ENCODE measurements at regions not wholly inside any gene's neighbourhood (a gene's known extent, or its start where the extent isn't known, plus 50 kb on each side); places are given as distances from the start of the nearest gene placed in this dataset.

DNA sequence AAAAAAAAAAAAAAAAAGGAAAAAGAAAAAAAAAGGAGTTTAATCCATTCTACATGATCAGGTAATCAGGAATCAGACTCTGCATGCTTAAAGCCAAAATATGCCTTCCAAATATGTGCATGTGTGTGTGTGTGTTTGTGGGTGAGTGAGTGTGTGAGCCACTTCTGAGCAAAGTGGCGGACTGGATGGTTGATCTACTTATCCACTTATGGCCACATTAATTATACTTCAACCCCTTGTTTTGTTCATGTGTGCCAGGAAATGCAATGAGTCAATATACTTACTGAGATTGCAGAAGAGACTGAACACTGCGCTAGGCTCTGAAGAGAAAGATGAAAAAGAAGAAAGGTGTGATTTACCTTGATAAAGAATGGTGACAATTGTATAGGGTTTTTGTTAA, 586.5 kb upstream of the NXPH2 start:
- TF ChIP-seq, protein P1, sequence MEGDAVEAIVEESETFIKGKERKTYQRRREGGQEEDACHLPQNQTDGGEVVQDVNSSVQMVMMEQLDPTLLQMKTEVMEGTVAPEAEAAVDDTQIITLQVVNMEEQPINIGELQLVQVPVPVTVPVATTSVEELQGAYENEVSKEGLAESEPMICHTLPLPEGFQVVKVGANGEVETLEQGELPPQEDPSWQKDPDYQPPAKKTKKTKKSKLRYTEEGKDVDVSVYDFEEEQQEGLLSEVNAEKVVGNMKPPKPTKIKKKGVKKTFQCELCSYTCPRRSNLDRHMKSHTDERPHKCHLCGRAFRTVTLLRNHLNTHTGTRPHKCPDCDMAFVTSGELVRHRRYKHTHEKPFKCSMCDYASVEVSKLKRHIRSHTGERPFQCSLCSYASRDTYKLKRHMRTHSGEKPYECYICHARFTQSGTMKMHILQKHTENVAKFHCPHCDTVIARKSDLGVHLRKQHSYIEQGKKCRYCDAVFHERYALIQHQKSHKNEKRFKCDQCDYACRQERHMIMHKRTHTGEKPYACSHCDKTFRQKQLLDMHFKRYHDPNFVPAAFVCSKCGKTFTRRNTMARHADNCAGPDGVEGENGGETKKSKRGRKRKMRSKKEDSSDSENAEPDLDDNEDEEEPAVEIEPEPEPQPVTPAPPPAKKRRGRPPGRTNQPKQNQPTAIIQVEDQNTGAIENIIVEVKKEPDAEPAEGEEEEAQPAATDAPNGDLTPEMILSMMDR (conservative IDR thresholded peaks at IDR 0.05; ENCODE audit: low read length) = no peak
- no peak for TF ChIP-seq EZH2phosphoT487 (IDR thresholded peaks at IDR 0.05; ENCODE audit: borderline replicate concordance)
